ENCODE measurements at regions not wholly inside any gene's neighbourhood (a gene's known extent, or its start where the extent isn't known, plus 50 kb on each side); places are given as distances from the start of the nearest gene placed in this dataset.

GRCh38 chr7:51621956-51622355 lies 305.3 kb upstream of the COBL start:
- H3K4me3 ChIP-seq (ENCODE audit: low read length) = no peak overlapping the region
- no peaks in the 10 kb centered on the region for H3K27me3 ChIP-seq (ENCODE audit: control insufficient read depth, low read length)
- H3K9me2 ChIP-seq (replicated peaks; ENCODE audit: control insufficient read depth, low read length) = no peaks in the 10 kb centered on the region
- no peak overlapping the region for H3K27ac ChIP-seq (ENCODE audit: low read depth, low read length)
- no peaks in the 10 kb centered on the region for H3K4me1 ChIP-seq (ENCODE audit: control insufficient read depth, low read length)
- H3F3A ChIP-seq (ENCODE audit: control insufficient read depth, insufficient read depth) = no peaks in the 10 kb centered on the region
- TF ChIP-seq EZH2phosphoT487 (IDR thresholded peaks at IDR 0.05; ENCODE audit: borderline replicate concordance, low read length) = no peak
- TF ChIP-seq, protein P1, sequence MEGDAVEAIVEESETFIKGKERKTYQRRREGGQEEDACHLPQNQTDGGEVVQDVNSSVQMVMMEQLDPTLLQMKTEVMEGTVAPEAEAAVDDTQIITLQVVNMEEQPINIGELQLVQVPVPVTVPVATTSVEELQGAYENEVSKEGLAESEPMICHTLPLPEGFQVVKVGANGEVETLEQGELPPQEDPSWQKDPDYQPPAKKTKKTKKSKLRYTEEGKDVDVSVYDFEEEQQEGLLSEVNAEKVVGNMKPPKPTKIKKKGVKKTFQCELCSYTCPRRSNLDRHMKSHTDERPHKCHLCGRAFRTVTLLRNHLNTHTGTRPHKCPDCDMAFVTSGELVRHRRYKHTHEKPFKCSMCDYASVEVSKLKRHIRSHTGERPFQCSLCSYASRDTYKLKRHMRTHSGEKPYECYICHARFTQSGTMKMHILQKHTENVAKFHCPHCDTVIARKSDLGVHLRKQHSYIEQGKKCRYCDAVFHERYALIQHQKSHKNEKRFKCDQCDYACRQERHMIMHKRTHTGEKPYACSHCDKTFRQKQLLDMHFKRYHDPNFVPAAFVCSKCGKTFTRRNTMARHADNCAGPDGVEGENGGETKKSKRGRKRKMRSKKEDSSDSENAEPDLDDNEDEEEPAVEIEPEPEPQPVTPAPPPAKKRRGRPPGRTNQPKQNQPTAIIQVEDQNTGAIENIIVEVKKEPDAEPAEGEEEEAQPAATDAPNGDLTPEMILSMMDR (IDR thresholded peaks at IDR 0.05; ENCODE audit: low read depth, low read length, poor library complexity, severe bottlenecking) = no peak
- peaks cover 7% of the 10 kb centered on the region; the same call in 1 of the 2 replicates for H3K9me3 ChIP-seq (ENCODE audit: control insufficient read depth, insufficient read depth, low read length)
- no peaks in the 10 kb centered on the region for H4K20me1 ChIP-seq (ENCODE audit: control insufficient read depth, insufficient read depth, low read depth, low read length)
- no peaks in the 10 kb centered on the region for H3K36me3 ChIP-seq (ENCODE audit: control insufficient read depth, low read length)
- H3K79me2 ChIP-seq (ENCODE audit: control insufficient read depth, low read length) = no peaks in the 10 kb centered on the region
- no peak overlapping the region for H3K4me2 ChIP-seq (ENCODE audit: low read length)

DNA sequence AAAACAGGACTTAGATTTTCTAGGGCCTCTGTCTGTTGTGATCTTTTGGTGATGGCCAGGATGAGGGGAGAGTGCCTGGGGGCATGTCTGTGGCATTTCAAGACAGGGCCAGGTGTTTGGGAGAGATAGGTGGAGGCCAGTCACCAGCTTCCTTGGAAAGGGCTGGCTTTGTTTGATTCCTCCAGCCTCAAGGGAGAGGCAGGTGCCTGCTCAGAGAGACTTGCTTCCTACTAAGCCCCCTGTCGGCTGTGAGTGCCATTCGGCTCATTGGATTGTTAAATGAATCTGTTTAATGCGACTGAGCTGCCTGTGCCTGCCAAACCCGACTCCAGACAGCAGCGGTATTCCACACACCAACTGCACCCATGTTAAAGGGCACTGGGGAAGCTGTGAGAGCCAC lies 304.1 kb upstream of the COBL start:
- TF ChIP-seq, protein P1 (IDR thresholded peaks at IDR 0.05; ENCODE audit: low read depth, low read length, poor library complexity, severe bottlenecking) = no peak
- TF ChIP-seq EZH2phosphoT487 (IDR thresholded peaks at IDR 0.05; ENCODE audit: borderline replicate concordance, low read length) = no peak
- no peak overlapping the region for H3K27ac ChIP-seq (ENCODE audit: low read depth, low read length)
- no peaks in the 10 kb centered on the region for H3K4me1 ChIP-seq (ENCODE audit: control insufficient read depth, low read length)

DNA sequence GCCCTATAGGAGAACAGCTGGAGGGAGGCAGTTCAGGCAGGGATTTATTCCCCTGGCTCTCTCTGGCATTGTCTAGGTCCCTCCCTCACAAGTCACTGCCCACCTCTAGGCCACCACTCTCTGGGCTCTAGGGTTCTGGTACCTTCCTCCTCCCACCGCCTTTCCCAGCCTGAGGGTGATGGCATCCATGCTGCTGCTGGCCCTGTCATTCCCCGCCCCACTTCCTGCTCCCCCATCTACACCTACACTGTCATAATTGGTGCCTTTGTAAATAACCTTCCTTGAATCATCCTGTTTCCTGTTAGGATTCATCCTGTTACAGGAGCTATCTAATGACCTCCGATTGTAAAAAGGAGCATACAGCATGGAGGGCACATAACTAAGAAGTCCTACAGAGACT lies 303.3 kb upstream of the COBL start:
- no peak for TF ChIP-seq EZH2phosphoT487 (IDR thresholded peaks at IDR 0.05; ENCODE audit: borderline replicate concordance, low read length)
- TF ChIP-seq, protein P1 (IDR thresholded peaks at IDR 0.05; ENCODE audit: low read depth, low read length, poor library complexity, severe bottlenecking) = no peak
- H4K20me1 ChIP-seq (ENCODE audit: control insufficient read depth, insufficient read depth, low read depth, low read length) = no peaks in the 10 kb centered on the region
- peaks cover 7% of the 10 kb centered on the region; the same call in 1 of the 2 replicates for H3K9me3 ChIP-seq (ENCODE audit: control insufficient read depth, insufficient read depth, low read length)
- no peak overlapping the region for H3K27ac ChIP-seq (ENCODE audit: low read depth, low read length)
- H3K4me3 ChIP-seq (ENCODE audit: low read length) = no peak overlapping the region
- H3K4me1 ChIP-seq (ENCODE audit: control insufficient read depth, low read length) = no peaks in the 10 kb centered on the region
- no peaks in the 10 kb centered on the region for H3K79me2 ChIP-seq (ENCODE audit: control insufficient read depth, low read length)
- H3K36me3 ChIP-seq (ENCODE audit: control insufficient read depth, low read length) = no peaks in the 10 kb centered on the region
- H3K4me2 ChIP-seq (ENCODE audit: low read length) = no peak overlapping the region
- no peaks in the 10 kb centered on the region for H3F3A ChIP-seq (ENCODE audit: control insufficient read depth, insufficient read depth)
- no peaks in the 10 kb centered on the region; the same call in 1 of the 2 replicates for H3K9me2 ChIP-seq (replicated peaks; ENCODE audit: control insufficient read depth, low read length)
- no peaks in the 10 kb centered on the region for H3K27me3 ChIP-seq (ENCODE audit: control insufficient read depth, low read length)

More for the DNA sequence above, 304.1 kb upstream of the COBL start:
- no peak overlapping the region for H3K4me3 ChIP-seq (ENCODE audit: low read length)
- H3K9me3 ChIP-seq (ENCODE audit: control insufficient read depth, insufficient read depth, low read length) = peaks cover 7% of the 10 kb centered on the region; the same call in 1 of the 2 replicates
- H4K20me1 ChIP-seq (ENCODE audit: control insufficient read depth, insufficient read depth, low read depth, low read length) = no peaks in the 10 kb centered on the region
- no peaks in the 10 kb centered on the region for H3K36me3 ChIP-seq (ENCODE audit: control insufficient read depth, low read length)
- H3K79me2 ChIP-seq (ENCODE audit: control insufficient read depth, low read length) = no peaks in the 10 kb centered on the region
- H3K9me2 ChIP-seq (replicated peaks; ENCODE audit: control insufficient read depth, low read length) = no peaks in the 10 kb centered on the region; the same call in 1 of the 2 replicates
- no peaks in the 10 kb centered on the region for H3F3A ChIP-seq (ENCODE audit: control insufficient read depth, insufficient read depth)
- no peak overlapping the region for H3K4me2 ChIP-seq (ENCODE audit: low read length)
- no peaks in the 10 kb centered on the region for H3K27me3 ChIP-seq (ENCODE audit: control insufficient read depth, low read length)

Measured in DOHH2 (cell line).